ENCODE measurements at regions not wholly inside any gene's neighbourhood (a gene's known extent, or its start where the extent isn't known, plus 50 kb on each side); places are given as distances from the start of the nearest gene placed in this dataset.
A peak's percentile ranks its signal among the peaks of the same experiment; 100 is the strongest.
"Not testable (repeated sequence)": the region's sequence is repeated elsewhere in the genome, so short reads cannot be mapped to it uniquely, and the experiment has no call there.

GRCh38 chr15:77926789-77927188 is 150.7 kb downstream of the TBC1D2B start:
- not testable (repeated sequence) for H3K4me3 ChIP-seq (ENCODE audit: low read length); H3K36me3 ChIP-seq (ENCODE audit: insufficient read depth, low read length); H3K9me3 ChIP-seq (replicated peaks; ENCODE audit: low read length); H3K4me2 ChIP-seq (ENCODE audit: low read length); H3K9ac ChIP-seq (ENCODE audit: low read depth, low read length); H3K27me3 ChIP-seq (ENCODE audit: control insufficient read depth, insufficient read depth, low read length); H3K4me1 ChIP-seq (ENCODE audit: control insufficient read depth, insufficient read depth, low read length)

GRCh38 chr15:77926296-77926695 is 151.2 kb downstream of the TBC1D2B start:
- not testable (repeated sequence) for H3K27me3 ChIP-seq (ENCODE audit: control insufficient read depth, insufficient read depth, low read length)

DNA sequence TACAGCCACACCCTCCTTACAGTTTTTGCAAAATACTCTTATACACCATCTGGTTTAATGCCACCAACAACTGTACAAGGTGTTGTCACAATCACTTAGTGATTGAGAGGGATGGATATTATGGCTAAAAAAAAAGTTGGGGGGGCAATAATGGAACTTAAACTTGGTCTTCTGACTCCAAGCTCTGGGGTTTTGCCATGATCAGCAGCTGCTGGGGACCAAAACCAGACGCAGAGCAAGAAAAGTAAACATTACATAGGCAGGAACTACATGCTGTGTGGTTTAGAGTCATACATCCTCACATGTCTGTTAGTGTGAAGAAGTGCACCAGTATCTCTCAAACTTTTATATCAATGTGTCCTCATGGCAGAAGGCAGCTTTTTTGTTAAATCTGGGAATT is 152.4 kb downstream of the TBC1D2B start:
- not testable (repeated sequence) for H3K4me2 ChIP-seq (ENCODE audit: low read length); H3K9me3 ChIP-seq (replicated peaks; ENCODE audit: low read length); H3K4me3 ChIP-seq (ENCODE audit: low read length); H3K36me3 ChIP-seq (ENCODE audit: insufficient read depth, low read length); H3K9ac ChIP-seq (ENCODE audit: low read depth, low read length); H3K4me1 ChIP-seq (ENCODE audit: control insufficient read depth, insufficient read depth, low read length); H3K27me3 ChIP-seq (ENCODE audit: control insufficient read depth, insufficient read depth, low read length)

More at GRCh38 chr15:77926296-77926695, 151.2 kb downstream of the TBC1D2B start:
- not testable (repeated sequence) for H3K4me2 ChIP-seq (ENCODE audit: low read length); H3K9ac ChIP-seq (ENCODE audit: low read depth, low read length); H3K9me3 ChIP-seq (replicated peaks; ENCODE audit: low read length); H3K36me3 ChIP-seq (ENCODE audit: insufficient read depth, low read length); H3K4me3 ChIP-seq (ENCODE audit: low read length); H3K4me1 ChIP-seq (ENCODE audit: control insufficient read depth, insufficient read depth, low read length)

DNA sequence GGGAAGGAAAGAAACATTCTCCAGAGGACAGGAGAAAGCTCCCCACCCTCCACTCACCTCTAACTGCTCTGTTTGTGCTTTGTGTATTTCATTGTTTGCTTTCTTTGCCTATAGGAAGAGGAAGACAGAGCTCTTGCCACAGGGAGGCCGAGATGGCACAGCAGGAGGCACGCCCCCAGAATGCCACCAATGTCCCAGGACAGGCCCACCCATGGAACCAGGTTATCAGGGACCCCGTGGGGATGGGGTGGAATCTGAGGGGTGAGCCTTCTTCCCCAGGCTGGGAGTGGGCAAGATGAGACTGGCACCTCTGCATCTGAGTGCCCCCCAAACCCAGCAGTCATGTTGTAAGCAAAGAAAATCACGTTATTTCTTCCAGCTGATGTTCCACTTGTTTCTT is 155.8 kb downstream of the TBC1D2B start:
- no peak overlapping the region for H3K9ac ChIP-seq (ENCODE audit: low read depth, low read length)
- H3K4me3 ChIP-seq (ENCODE audit: low read length), result no peak overlapping the region
- H3K4me2 ChIP-seq (ENCODE audit: low read length), result no peak overlapping the region
- no peaks in the 10 kb centered on the region for H3K36me3 ChIP-seq (ENCODE audit: insufficient read depth, low read length)
- H3K27me3 ChIP-seq (ENCODE audit: control insufficient read depth, insufficient read depth, low read length), result no peaks in the 10 kb centered on the region
- no peaks in the 10 kb centered on the region for H3K4me1 ChIP-seq (ENCODE audit: control insufficient read depth, insufficient read depth, low read length)
- H3K9me3 ChIP-seq (replicated peaks; ENCODE audit: low read length), result no peaks in the 10 kb centered on the region

- not testable (repeated sequence) for H3K27me3 ChIP-seq (ENCODE audit: control insufficient read depth, insufficient read depth, low read length); H3K4me1 ChIP-seq (ENCODE audit: control insufficient read depth, insufficient read depth, low read length); H3K9me3 ChIP-seq (replicated peaks; ENCODE audit: low read length); H3K36me3 ChIP-seq (ENCODE audit: insufficient read depth, low read length); H3K4me3 ChIP-seq (ENCODE audit: low read length); H3K4me2 ChIP-seq (ENCODE audit: low read length); H3K9ac ChIP-seq (ENCODE audit: low read depth, low read length)
These were observed 160.4 kb downstream of the TBC1D2B start for GRCh38 chr15:77916966-77917635.

DNA sequence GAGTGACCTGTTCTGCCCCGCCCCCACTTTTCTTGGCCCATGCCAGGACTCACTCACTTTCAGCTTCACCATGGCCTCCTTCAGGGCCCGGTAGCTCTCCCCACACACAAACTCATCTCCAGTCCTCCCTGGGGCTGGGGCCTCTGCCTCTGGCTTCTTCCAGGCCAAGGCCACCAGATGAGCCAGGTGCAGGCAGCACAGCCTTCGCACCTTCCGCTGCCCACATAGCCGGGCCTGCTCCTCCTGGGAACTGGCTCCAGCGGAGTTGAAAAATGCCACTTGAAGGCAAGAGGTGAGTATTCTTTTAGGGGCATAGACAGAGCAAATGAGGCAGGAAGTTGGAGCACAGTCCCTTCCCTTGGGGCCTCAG is 161.6 kb downstream of the TBC1D2B start:
- not testable (repeated sequence) for H3K4me2 ChIP-seq (ENCODE audit: low read length); H3K36me3 ChIP-seq (ENCODE audit: insufficient read depth, low read length); H3K9me3 ChIP-seq (replicated peaks; ENCODE audit: low read length); H3K9ac ChIP-seq (ENCODE audit: low read depth, low read length); H3K4me1 ChIP-seq (ENCODE audit: control insufficient read depth, insufficient read depth, low read length); H3K4me3 ChIP-seq (ENCODE audit: low read length); H3K27me3 ChIP-seq (ENCODE audit: control insufficient read depth, insufficient read depth, low read length)

DNA sequence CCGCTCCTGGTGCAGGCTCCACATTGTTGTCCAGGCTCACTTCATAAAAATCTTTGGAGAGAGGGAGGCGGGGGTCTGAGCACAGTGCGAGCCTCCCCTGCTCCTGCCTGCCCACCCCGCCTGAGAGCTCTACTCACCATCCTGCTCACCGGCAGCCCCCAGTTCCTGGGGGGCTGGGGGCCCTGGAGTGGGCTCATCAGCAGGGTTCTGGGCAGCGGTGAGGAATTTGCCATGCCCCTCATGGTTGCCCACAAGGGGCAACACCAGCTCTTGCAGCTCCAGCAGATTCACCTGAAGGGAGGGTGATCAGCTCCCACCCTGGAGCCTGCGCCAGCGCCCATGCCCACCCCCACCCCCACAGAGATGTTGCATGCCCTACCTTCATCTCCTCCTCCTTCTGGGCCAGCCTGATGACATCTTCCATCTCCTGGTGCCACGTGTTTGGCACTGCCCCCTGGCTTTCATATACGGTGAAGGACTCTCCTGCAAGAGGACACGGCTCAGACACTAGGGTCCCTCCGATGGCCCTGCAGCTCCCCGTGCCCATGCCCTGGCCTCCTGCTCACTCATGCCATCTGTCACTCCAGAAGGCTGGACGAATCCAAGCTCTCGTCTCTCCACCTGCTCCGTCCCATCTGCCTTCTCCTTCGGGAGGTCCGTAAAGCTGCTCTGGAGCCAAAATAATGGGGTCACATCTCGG is 162.1 kb downstream of the TBC1D2B start:
- peaks cover 7% of the 10 kb centered on the region for H3K27me3 ChIP-seq (ENCODE audit: control insufficient read depth, insufficient read depth, low read length)
- no peak overlapping the region for H3K4me2 ChIP-seq (ENCODE audit: low read length)
- H3K36me3 ChIP-seq (ENCODE audit: insufficient read depth, low read length), result no peaks in the 10 kb centered on the region
- no peak overlapping the region for H3K4me3 ChIP-seq (ENCODE audit: low read length)
- no peaks in the 10 kb centered on the region for H3K4me1 ChIP-seq (ENCODE audit: control insufficient read depth, insufficient read depth, low read length)
- H3K9me3 ChIP-seq (replicated peaks; ENCODE audit: low read length), result no peaks in the 10 kb centered on the region
- H3K9ac ChIP-seq (ENCODE audit: low read depth, low read length), result no peak overlapping the region

DNA sequence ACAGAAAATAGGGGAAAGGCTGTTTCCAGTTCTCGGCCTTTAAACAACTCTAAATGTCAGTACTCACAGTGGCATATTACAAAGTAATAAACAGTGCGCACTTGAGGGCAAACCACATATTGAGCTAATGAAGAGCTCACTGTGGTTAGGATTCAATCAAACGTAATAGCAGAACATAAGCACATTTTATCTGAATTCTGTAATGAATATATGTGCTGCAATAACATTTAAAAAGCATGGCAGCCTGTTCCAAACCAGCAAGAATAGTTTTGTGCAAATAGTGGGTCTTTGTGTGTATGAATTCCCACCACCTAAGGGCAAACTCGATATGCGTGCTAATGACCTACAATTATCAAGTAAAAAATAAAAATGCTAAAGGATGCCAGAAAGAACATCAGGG is 163.0 kb downstream of the TBC1D2B start:
- H3K4me1 ChIP-seq (ENCODE audit: control insufficient read depth, insufficient read depth, low read length); H3K4me2 ChIP-seq (ENCODE audit: low read length); H3K27me3 ChIP-seq (ENCODE audit: control insufficient read depth, insufficient read depth, low read length); H3K36me3 ChIP-seq (ENCODE audit: insufficient read depth, low read length); H3K9me3 ChIP-seq (replicated peaks; ENCODE audit: low read length); H3K9ac ChIP-seq (ENCODE audit: low read depth, low read length); H3K4me3 ChIP-seq (ENCODE audit: low read length): not testable (repeated sequence)

DNA sequence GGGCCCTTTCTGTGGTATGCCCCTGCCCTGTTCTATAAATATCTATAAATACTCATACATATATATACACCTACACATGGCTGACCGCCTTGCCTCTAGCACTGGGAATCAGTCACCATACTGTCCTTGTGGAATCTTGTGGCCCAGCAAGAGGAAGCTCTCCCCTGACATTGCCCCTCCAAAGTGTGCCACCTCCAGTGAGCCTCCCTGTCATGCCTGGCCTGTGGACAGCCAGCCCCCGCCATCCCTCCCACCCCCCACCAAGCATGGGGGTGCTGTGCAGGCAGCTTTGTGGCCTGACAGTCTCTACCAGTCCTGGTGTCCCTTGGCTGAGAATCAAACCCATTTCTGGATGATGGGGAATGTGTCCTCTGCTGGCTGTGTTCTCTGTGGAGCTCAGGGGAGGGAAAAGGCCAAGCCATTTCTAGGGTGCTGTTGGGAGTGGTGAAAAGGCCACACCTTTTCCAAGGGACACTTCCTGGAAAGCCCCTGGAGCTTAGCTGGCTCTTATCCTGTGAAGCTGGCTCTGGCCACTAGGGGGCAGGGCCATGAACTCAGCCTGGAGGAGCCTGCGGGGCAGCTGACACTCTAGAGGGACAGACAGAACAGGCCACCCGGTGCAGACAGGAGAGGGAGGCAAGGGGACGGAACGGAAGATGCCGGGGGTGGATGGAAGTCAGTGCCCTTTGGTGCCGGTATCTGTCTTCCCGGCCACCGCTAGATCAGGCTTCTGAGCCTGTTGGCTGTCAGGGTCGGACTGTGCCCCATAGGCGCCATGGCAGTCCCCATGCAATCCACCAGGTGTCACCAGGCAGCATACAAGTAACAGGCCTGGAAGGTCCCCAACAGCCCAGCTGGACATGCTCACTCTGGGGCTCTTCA is 167.2 kb downstream of the TBC1D2B start:
- not testable (repeated sequence) for H3K9me3 ChIP-seq (replicated peaks; ENCODE audit: low read length); H3K27me3 ChIP-seq (ENCODE audit: control insufficient read depth, insufficient read depth, low read length); H3K36me3 ChIP-seq (ENCODE audit: insufficient read depth, low read length); H3K4me1 ChIP-seq (ENCODE audit: control insufficient read depth, insufficient read depth, low read length)
- H3K4me2 ChIP-seq (ENCODE audit: low read length), result peak overlapping the region; percentile 98
- H3K4me3 ChIP-seq (ENCODE audit: low read length), result peak overlapping the region; percentile 74
- H3K9ac ChIP-seq (ENCODE audit: low read depth, low read length), result peak overlapping the region; percentile 70

GRCh38 chr15:77909182-77909940 is 168.2 kb downstream of the TBC1D2B start:
- no peaks in the 10 kb centered on the region for H3K36me3 ChIP-seq (ENCODE audit: insufficient read depth, low read length)
- no peak overlapping the region for H3K4me3 ChIP-seq (ENCODE audit: low read length)
- peaks cover 7% of the 10 kb centered on the region for H3K27me3 ChIP-seq (ENCODE audit: control insufficient read depth, insufficient read depth, low read length)
- H3K4me1 ChIP-seq (ENCODE audit: control insufficient read depth, insufficient read depth, low read length), result no peaks in the 10 kb centered on the region
- H3K4me2 ChIP-seq (ENCODE audit: low read length), result no peak overlapping the region
- no peak overlapping the region for H3K9ac ChIP-seq (ENCODE audit: low read depth, low read length)
- no peaks in the 10 kb centered on the region for H3K9me3 ChIP-seq (replicated peaks; ENCODE audit: low read length)

DNA sequence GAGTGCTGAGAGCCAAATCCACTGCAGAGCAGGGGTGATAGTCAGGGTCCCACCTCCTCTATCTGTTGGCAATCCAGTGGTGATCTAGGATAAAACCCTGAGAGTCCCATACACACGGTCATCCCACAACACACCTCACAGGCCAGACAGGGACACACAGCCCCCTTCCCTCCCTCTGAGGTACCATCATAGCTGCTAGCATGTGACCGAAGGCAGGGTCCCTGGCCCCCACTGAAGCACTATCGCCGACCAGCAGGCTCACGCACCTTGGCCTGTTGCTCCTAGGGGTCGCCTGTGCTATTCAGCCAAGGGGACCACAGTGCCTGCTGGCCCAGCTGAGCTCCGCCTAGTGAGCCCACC is 168.8 kb downstream of the TBC1D2B start:
- not testable (repeated sequence) for H3K36me3 ChIP-seq (ENCODE audit: insufficient read depth, low read length); H3K9me3 ChIP-seq (replicated peaks; ENCODE audit: low read length); H3K4me3 ChIP-seq (ENCODE audit: low read length); H3K4me1 ChIP-seq (ENCODE audit: control insufficient read depth, insufficient read depth, low read length); H3K9ac ChIP-seq (ENCODE audit: low read depth, low read length); H3K4me2 ChIP-seq (ENCODE audit: low read length); H3K27me3 ChIP-seq (ENCODE audit: control insufficient read depth, insufficient read depth, low read length)

Measured in skeletal muscle satellite cell (primary cell).